GM18517 (cell line): ENCODE measurements at regions not wholly inside any gene's neighbourhood (a gene's known extent, or its start where the extent isn't known, plus 50 kb on each side); places are given as distances from the start of the nearest gene placed in this dataset.

Experiments
- ATAC-seq: cut with Tn5 transposase; IDR thresholded peaks from one replicate; pipeline ENCODE4 v1.9.1; 2021; ENCODE audit warnings: mild to moderate bottlenecking, moderate library complexity; ENCODE audit not compliant: unreplicated experiment

GRCh38 chr1:208879022-208879421 is 634.8 kb upstream of the PLXNA2 start:
- no peak for ATAC-seq

- no peak for ATAC-seq
These were observed 636.4 kb upstream of the PLXNA2 start for GRCh38 chr1:208880433-208881100.

- ATAC-seq, result no peak
These were observed 640.9 kb upstream of the PLXNA2 start for GRCh38 chr1:208885060-208885459.

- ATAC-seq, result no peak
These were observed 641.5 kb upstream of the PLXNA2 start for GRCh38 chr1:208885650-208886049.

GRCh38 chr1:208888376-208888775 is 644.2 kb upstream of the PLXNA2 start:
- ATAC-seq, result no peak

- no peak for ATAC-seq
These were observed 648.0 kb upstream of the PLXNA2 start for GRCh38 chr1:208892147-208892546.

- no peak for ATAC-seq
These were observed 649.1 kb upstream of the PLXNA2 start for GRCh38 chr1:208893251-208893650.

GRCh38 chr1:208895181-208895580 is 651.0 kb upstream of the PLXNA2 start:
- ATAC-seq, result no peak

- no peak for ATAC-seq
These were observed 651.6 kb upstream of the PLXNA2 start for GRCh38 chr1:208895820-208896219.

GRCh38 chr1:208896768-208897167 is 652.6 kb upstream of the PLXNA2 start:
- no peak for ATAC-seq

GRCh38 chr1:208899438-208899837 is 655.3 kb upstream of the PLXNA2 start:
- no peak for ATAC-seq

- ATAC-seq, result no peak
These were observed 659.2 kb upstream of the PLXNA2 start for GRCh38 chr1:208903251-208903905.

- no peak for ATAC-seq
These were observed 663.6 kb upstream of the PLXNA2 start for GRCh38 chr1:208907790-208908189.

GRCh38 chr1:208909011-208909984 is 665.1 kb upstream of the PLXNA2 start:
- no peak for ATAC-seq

GRCh38 chr1:208910161-208910560 is 666.0 kb upstream of the PLXNA2 start:
- no peak for ATAC-seq

GRCh38 chr1:208917281-208917680 is 666.2 kb upstream of the CAMK1G start:
- no peak for ATAC-seq

GRCh38 chr1:208917723-208918122 is 665.8 kb upstream of the CAMK1G start:
- ATAC-seq, result no peak

GRCh38 chr1:208918160-208918559 is 665.4 kb upstream of the CAMK1G start:
- ATAC-seq, result no peak

- no peak for ATAC-seq
These were observed 664.1 kb upstream of the CAMK1G start for GRCh38 chr1:208919371-208919770.

- no peak for ATAC-seq
These were observed 662.3 kb upstream of the CAMK1G start for GRCh38 chr1:208921259-208921658.

- ATAC-seq, result no peak
These were observed 660.1 kb upstream of the CAMK1G start for GRCh38 chr1:208923456-208923855.
